NCI-H69 (cell line): ENCODE measurements at regions not wholly inside any gene's neighbourhood (a gene's known extent, or its start where the extent isn't known, plus 50 kb on each side); places are given as distances from the start of the nearest gene placed in this dataset.

ENCODE experiments used
- DNase-seq: peaks from one replicate; lab custom pipeline; 2025; lab: John Stamatoyannopoulos, UW

- peak; percentile 25 for DNase-seq
These were observed 184.3 kb downstream of the ANXA2 start for GRCh38 chr15:60213377-60214000.

GRCh38 chr15:60214201-60214600 is 183.6 kb downstream of the ANXA2 start:
- DNase-seq = no peak

GRCh38 chr15:60215225-60215963 is 182.4 kb downstream of the ANXA2 start:
- DNase-seq = no peak

- no peak for DNase-seq
These were observed 180.6 kb downstream of the ANXA2 start for GRCh38 chr15:60217161-60217560.

GRCh38 chr15:60218256-60218655 is 179.5 kb downstream of the ANXA2 start:
- DNase-seq = no peak

GRCh38 chr15:60219866-60220265 is 177.9 kb downstream of the ANXA2 start:
- peak; percentile 23 for DNase-seq

- no peak for DNase-seq
These were observed 176.4 kb downstream of the ANXA2 start for GRCh38 chr15:60221356-60221755.

GRCh38 chr15:60222404-60222803 is 175.4 kb downstream of the ANXA2 start:
- DNase-seq = peak; percentile 70

- DNase-seq = peak; percentile 97
These were observed 174.6 kb downstream of the ANXA2 start for GRCh38 chr15:60223176-60223575.

GRCh38 chr15:60226924-60227323 is 170.9 kb downstream of the ANXA2 start:
- no peak for DNase-seq

GRCh38 chr15:60228101-60228500 is 169.7 kb downstream of the ANXA2 start:
- peak; percentile 20 for DNase-seq

- DNase-seq = no peak
These were observed 169.2 kb downstream of the ANXA2 start for GRCh38 chr15:60228619-60229018.

GRCh38 chr15:60235951-60236710 is 161.7 kb downstream of the ANXA2 start:
- no peak for DNase-seq

GRCh38 chr15:60237446-60237845 is 160.3 kb downstream of the ANXA2 start:
- DNase-seq = peak; percentile 73

GRCh38 chr15:60243769-60244168 is 154.0 kb downstream of the ANXA2 start:
- DNase-seq = no peak

- DNase-seq = no peak
These were observed 153.0 kb downstream of the ANXA2 start for GRCh38 chr15:60244813-60245212.

GRCh38 chr15:60250316-60250715 is 147.5 kb downstream of the ANXA2 start:
- DNase-seq = no peak

- peak; percentile 64 for DNase-seq
These were observed 146.3 kb downstream of the ANXA2 start for GRCh38 chr15:60251300-60252070.

- no peak for DNase-seq
These were observed 143.4 kb downstream of the ANXA2 start for GRCh38 chr15:60254416-60254815.

GRCh38 chr15:60255390-60255789 is 142.4 kb downstream of the ANXA2 start:
- peak; percentile 43 for DNase-seq

- DNase-seq = no peak
These were observed 140.1 kb downstream of the ANXA2 start for GRCh38 chr15:60257591-60258159.

- no peak for DNase-seq
These were observed 138.3 kb downstream of the ANXA2 start for GRCh38 chr15:60259469-60259868.
